DND-41 (cell line): ENCODE measurements at regions not wholly inside any gene's neighbourhood (a gene's known extent, or its start where the extent isn't known, plus 50 kb on each side); places are given as distances from the start of the nearest gene placed in this dataset.

Experiments used
- ATAC-seq: fragments of 200-7000 bp; cut with Tn5 transposase; 3 replicates; pipeline ENCODE4 v1.9.1; 2021; ENCODE audit warnings: low read depth; ENCODE audit not compliant: insufficient read depth
- DNase-seq: peaks from one replicate; pipeline ENCODE4 v3.0.0-alpha.2; 2020
- H2AFZ ChIP-seq: 2 replicates; pipeline ENCODE4 v1.6.0; 2012; ENCODE audit warnings: low read depth, low read length
- H3K27ac ChIP-seq: 2 replicates; pipeline ENCODE4 v1.5.1; 2012; ENCODE audit warnings: low read length, inconsistent platforms
- H3K27me3 ChIP-seq: fragments of 200-600 bp; sonication (generic); 2 replicates; pipeline ENCODE4 v1.6.0; 2012; ENCODE audit warnings: low read length, mild to moderate bottlenecking, inconsistent platforms; ENCODE audit not compliant: insufficient read depth, poor library complexity
- H3K36me3 ChIP-seq: 2 replicates; pipeline ENCODE4 v1.5.1; 2012; ENCODE audit warnings: low read length, inconsistent platforms; ENCODE audit not compliant: insufficient read depth
- H3K4me1 ChIP-seq: 2 replicates; pipeline ENCODE4 v1.5.1; 2012; ENCODE audit warnings: mild to moderate bottlenecking, low read length; ENCODE audit not compliant: insufficient read depth
- H3K4me2 ChIP-seq: 2 replicates; pipeline ENCODE4 v1.6.0; 2012; ENCODE audit warnings: mild to moderate bottlenecking, moderate library complexity, low read length, inconsistent platforms; ENCODE audit not compliant: insufficient read depth
- H3K4me3 ChIP-seq, 2 experiments: fragments of 200-600 bp in 1 of 2; shearing (Covaris generic) in 1 of 2; 2 replicates each; pipeline ENCODE4 v1.5.1; 2012 to 2016; ENCODE audit warnings: inconsistent platforms in 2 of 2, low read length in 2 of 2, mild to moderate bottlenecking in 2 of 2, low read depth in 1 of 2, moderate library complexity in 1 of 2
- H3K79me2 ChIP-seq: 2 replicates; pipeline ENCODE4 v1.6.0; 2012; ENCODE audit warnings: low read length, inconsistent platforms; ENCODE audit not compliant: insufficient read depth
- H3K9ac ChIP-seq: 2 replicates; pipeline ENCODE4 v1.6.0; 2012; ENCODE audit warnings: low read depth, mild to moderate bottlenecking, inconsistent platforms, low read length, moderate library complexity
- H3K9me3 ChIP-seq: 2 replicates; pipeline ENCODE4 v1.5.1; 2012; ENCODE audit warnings: low read length, moderate library complexity, mild to moderate bottlenecking, inconsistent platforms; ENCODE audit not compliant: insufficient read depth, severe bottlenecking
- H4K20me1 ChIP-seq: 2 replicates; pipeline ENCODE4 v1.6.0; 2012; ENCODE audit warnings: low read length; ENCODE audit not compliant: insufficient read depth
- CTCF ChIP-seq: IDR thresholded peaks from 2 replicates; pipeline ENCODE4 v1.5.1; 2012; ENCODE audit warnings: borderline replicate concordance, low read length, moderate library complexity, mild to moderate bottlenecking; ENCODE audit not compliant: poor library complexity, severe bottlenecking; ENCODE audit errors: extremely low read depth
- EZH2 ChIP-seq: IDR thresholded peaks from 3 replicates; pipeline ENCODE4 v1.6.1; 2012; ENCODE audit warnings: borderline replicate concordance, low read depth, mild to moderate bottlenecking, moderate library complexity, low read length, inconsistent platforms; ENCODE audit not compliant: severe bottlenecking

GRCh38 chr13:75220238-75220542, 261.8 kb downstream of the TBC1D4 start:
- Histone ChIP-seq H2AFZ (no peak overlapping the region), H3K27me3 (peaks cover 5% of the 10 kb centered on the region), H4K20me1 (no peaks in the 10 kb centered on the region), H3K9me3 (no peaks in the 10 kb centered on the region), H3K4me2 (no peak overlapping the region), H3K27ac (no peak overlapping the region), H3K4me1 (peaks cover 7% of the 10 kb centered on the region; the same call in 1 of the 2 replicates), H3K79me2 (no peaks in the 10 kb centered on the region), H3K9ac (no peak overlapping the region), H3K36me3 (no peaks in the 10 kb centered on the region), H3K4me3 (no peak overlapping the region)
- TF ChIP-seq CTCF (no peak), EZH2 (no peak)
- no peak for ATAC-seq
- DNase-seq = no peak

GRCh38 chr13:75219479-75220237, 262.3 kb downstream of the TBC1D4 start:
- H3K4me2 ChIP-seq = peak overlapping the region; percentile 11; the same call in 1 of the 2 replicates
- H3K4me1 ChIP-seq = peaks cover 7% of the 10 kb centered on the region; the same call in 1 of the 2 replicates
- no peak overlapping the region for H3K9ac ChIP-seq
- no peaks in the 10 kb centered on the region for H3K79me2 ChIP-seq
- H2AFZ ChIP-seq = no peak overlapping the region
- no peak overlapping the region for H3K4me3 ChIP-seq
- DNase-seq = peak; percentile 78
- H3K27ac ChIP-seq = no peak overlapping the region
- H3K9me3 ChIP-seq = no peaks in the 10 kb centered on the region
- TF ChIP-seq CTCF (peak; percentile 94), EZH2 (no peak)
- no peaks in the 10 kb centered on the region for H3K36me3 ChIP-seq
- H3K27me3 ChIP-seq = peaks cover 5% of the 10 kb centered on the region
- H4K20me1 ChIP-seq = no peaks in the 10 kb centered on the region
- peak; percentile 99 for ATAC-seq

GRCh38 chr13:75217949-75218348, 264.0 kb downstream of the TBC1D4 start:
- TF ChIP-seq CTCF = no peak
- no peak for TF ChIP-seq EZH2
- peaks cover 7% of the 10 kb centered on the region; the same call in 1 of the 2 replicates for H3K4me1 ChIP-seq
- H3K4me3 ChIP-seq = no peak overlapping the region
- no peaks in the 10 kb centered on the region for H4K20me1 ChIP-seq
- H3K9ac ChIP-seq = no peak overlapping the region
- H3K27me3 ChIP-seq = peaks cover 5% of the 10 kb centered on the region
- ATAC-seq = no peak
- no peaks in the 10 kb centered on the region for H3K36me3 ChIP-seq
- H3K9me3 ChIP-seq = no peaks in the 10 kb centered on the region
- no peak for DNase-seq
- H3K27ac ChIP-seq = no peak overlapping the region
- no peak overlapping the region for H2AFZ ChIP-seq
- H3K4me2 ChIP-seq = no peak overlapping the region
- no peaks in the 10 kb centered on the region for H3K79me2 ChIP-seq

- Histone ChIP-seq H3K4me3 (no peak overlapping the region), H2AFZ (no peak overlapping the region), H3K27me3 (peaks cover 5% of the 10 kb centered on the region), H3K36me3 (no peaks in the 10 kb centered on the region), H3K9me3 (no peaks in the 10 kb centered on the region), H3K27ac (no peak overlapping the region), H4K20me1 (no peaks in the 10 kb centered on the region), H3K4me2 (no peak overlapping the region), H3K9ac (no peak overlapping the region), H3K4me1 (peaks cover 7% of the 10 kb centered on the region; the same call in 1 of the 2 replicates), H3K79me2 (no peaks in the 10 kb centered on the region)
- ATAC-seq (no peak), DNase-seq (no peak)
- no peak for TF ChIP-seq EZH2
- TF ChIP-seq CTCF = no peak
Measured at GRCh38 chr13:75216038-75216437, 265.9 kb downstream of the TBC1D4 start.
